GM12872 (cell line): ENCODE measurements at regions not wholly inside any gene's neighbourhood (a gene's known extent, or its start where the extent isn't known, plus 50 kb on each side); places are given as distances from the start of the nearest gene placed in this dataset.

ENCODE experiments used
- CTCF ChIP-seq: IDR thresholded peaks from 3 replicates; pipeline ENCODE4 v1.5.1; 2011; ENCODE audit warnings: low read depth, mild to moderate bottlenecking, low read length, moderate library complexity; ENCODE audit not compliant: insufficient read depth

GRCh38 chr21:35291034-35291433 lies 241.9 kb upstream of the RUNX1 start:
- no peak for TF ChIP-seq CTCF

GRCh38 chr21:35288238-35288637 lies 239.1 kb upstream of the RUNX1 start:
- no peak for TF ChIP-seq CTCF

GRCh38 chr21:35284199-35284598 lies 235.1 kb upstream of the RUNX1 start:
- TF ChIP-seq CTCF = no peak

GRCh38 chr21:35282944-35283343 lies 233.8 kb upstream of the RUNX1 start:
- no peak for TF ChIP-seq CTCF

GRCh38 chr21:35281956-35282355 lies 232.9 kb upstream of the RUNX1 start:
- TF ChIP-seq CTCF = no peak

GRCh38 chr21:35280231-35280630 lies 231.1 kb upstream of the RUNX1 start:
- TF ChIP-seq CTCF = no peak

GRCh38 chr21:35275776-35276175 lies 226.7 kb upstream of the RUNX1 start:
- no peak for TF ChIP-seq CTCF

- TF ChIP-seq CTCF = no peak
These were observed 225.8 kb upstream of the RUNX1 start for GRCh38 chr21:35274923-35275322.
